ENCODE measurements at regions not wholly inside any gene's neighbourhood (a gene's known extent, or its start where the extent isn't known, plus 50 kb on each side); places are given as distances from the start of the nearest gene placed in this dataset.

DNA sequence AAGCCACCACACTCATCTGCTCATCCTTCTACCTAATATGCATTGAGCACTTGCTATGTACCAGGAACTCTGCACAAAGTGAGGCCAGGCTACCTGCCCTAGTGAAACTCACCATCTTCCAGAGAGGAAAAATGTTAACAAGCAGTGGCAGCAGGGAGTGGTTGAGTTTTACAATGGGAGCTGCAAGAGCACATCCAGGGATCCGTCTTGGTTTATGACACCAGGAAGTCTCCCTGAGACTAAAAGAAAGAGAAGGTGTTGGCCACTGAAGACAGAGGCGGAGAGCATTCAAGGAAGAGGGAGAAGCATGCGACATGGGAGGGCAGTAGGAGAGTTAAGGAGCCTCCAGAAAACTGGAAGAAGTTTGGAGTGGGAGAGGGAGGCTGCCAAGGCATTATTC is 178.1 kb upstream of the CPEB2 start:
- TF ChIP-seq, protein P1, sequence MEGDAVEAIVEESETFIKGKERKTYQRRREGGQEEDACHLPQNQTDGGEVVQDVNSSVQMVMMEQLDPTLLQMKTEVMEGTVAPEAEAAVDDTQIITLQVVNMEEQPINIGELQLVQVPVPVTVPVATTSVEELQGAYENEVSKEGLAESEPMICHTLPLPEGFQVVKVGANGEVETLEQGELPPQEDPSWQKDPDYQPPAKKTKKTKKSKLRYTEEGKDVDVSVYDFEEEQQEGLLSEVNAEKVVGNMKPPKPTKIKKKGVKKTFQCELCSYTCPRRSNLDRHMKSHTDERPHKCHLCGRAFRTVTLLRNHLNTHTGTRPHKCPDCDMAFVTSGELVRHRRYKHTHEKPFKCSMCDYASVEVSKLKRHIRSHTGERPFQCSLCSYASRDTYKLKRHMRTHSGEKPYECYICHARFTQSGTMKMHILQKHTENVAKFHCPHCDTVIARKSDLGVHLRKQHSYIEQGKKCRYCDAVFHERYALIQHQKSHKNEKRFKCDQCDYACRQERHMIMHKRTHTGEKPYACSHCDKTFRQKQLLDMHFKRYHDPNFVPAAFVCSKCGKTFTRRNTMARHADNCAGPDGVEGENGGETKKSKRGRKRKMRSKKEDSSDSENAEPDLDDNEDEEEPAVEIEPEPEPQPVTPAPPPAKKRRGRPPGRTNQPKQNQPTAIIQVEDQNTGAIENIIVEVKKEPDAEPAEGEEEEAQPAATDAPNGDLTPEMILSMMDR (conservative IDR thresholded peaks at IDR 0.05; ENCODE audit: low read depth, low read length): no peak
- no peak for TF ChIP-seq EZH2 (IDR thresholded peaks at IDR 0.05; ENCODE audit: low read length, unreplicated experiment)
